GM19438 (cell line): ENCODE measurements at regions not wholly inside any gene's neighbourhood (a gene's known extent, or its start where the extent isn't known, plus 50 kb on each side); places are given as distances from the start of the nearest gene placed in this dataset.

Experiments
- ATAC-seq: cut with Tn5 transposase; IDR thresholded peaks from one replicate; pipeline ENCODE4 v1.9.1; 2021; ENCODE audit warnings: low read depth; ENCODE audit not compliant: unreplicated experiment

DNA sequence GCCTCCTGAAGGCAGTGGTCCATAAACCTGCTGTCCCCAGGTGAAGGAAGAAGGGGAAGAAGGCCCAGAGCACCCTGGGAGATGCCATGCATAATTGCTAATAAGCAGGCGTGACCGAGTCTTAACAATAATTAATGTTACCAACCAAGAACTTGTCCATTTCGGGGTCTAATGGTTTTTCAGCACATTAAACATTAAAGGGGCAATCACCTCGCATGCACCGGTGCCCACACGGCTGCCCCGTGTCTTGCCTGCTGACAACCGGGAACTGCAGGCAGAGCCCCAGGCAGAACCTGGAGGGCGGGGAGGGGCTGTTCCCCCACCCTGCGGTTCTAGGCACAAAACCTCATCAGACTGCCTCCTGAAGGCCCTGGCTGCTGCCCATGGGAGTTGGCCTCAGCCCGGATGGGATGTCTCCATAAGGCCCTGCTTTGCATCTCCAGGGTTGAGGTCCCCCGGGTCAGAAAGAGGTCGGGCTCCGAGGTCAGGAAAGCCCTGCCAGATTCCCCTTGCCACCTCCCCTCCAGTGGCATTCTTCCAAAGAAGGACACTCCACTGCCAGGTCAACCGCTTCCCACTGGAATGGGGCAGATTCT is 169.0 kb downstream of the BUD13 start:
- no peak for ATAC-seq

DNA sequence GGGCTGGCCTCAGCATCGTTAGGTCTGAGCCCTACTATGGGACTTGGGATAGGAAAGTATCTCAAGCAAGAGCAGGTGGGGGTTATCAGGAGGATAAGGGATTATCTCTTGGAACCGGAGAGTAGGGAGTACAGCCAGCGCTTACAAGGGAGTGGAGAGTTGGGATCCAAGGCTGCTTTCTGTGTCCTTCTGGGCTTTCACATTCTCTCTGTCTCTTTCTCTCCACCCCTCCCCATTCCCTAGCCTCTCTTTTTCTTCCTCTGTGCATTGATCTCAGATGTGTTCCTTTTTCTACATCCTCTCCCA is 170.2 kb downstream of the BUD13 start:
- no peak for ATAC-seq

DNA sequence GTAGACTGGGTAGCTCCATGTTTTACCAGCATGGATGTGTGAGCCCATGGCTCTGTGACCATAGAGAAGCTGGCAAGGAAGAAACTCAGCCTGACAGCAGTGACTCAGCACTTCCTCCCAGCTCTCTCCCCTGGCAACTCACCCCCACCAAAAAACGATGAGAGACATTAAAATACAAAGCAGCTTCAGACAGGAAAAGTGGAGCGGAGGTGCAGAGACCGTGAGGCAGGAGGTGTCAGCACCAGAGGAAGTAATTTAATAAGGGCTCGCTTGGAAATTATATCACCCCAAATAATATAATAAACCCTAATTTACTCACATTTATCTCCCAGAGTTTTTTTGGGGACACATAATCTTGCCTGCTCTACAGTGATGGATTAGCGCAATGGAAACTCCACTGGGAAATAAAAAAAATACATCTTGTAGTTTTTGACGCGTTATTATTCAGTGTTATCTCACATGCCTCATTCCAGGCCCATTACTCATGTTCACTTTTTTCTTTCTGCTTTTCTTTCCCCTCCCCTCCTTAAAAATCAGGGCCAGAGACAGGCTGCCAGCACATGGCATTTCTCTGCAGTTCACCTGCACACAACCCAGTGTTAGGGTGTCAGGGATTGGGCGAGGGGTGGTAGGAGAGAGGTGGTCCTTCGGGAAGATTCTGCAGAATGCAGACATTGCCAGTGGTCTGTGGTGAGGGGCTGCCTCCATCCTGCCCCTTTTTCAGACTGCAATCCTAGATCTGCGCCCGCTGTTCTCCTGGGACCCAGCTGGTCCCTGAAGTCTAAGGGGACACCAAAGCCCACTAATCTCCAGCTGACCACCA is 170.8 kb downstream of the BUD13 start:
- no peak for ATAC-seq

DNA sequence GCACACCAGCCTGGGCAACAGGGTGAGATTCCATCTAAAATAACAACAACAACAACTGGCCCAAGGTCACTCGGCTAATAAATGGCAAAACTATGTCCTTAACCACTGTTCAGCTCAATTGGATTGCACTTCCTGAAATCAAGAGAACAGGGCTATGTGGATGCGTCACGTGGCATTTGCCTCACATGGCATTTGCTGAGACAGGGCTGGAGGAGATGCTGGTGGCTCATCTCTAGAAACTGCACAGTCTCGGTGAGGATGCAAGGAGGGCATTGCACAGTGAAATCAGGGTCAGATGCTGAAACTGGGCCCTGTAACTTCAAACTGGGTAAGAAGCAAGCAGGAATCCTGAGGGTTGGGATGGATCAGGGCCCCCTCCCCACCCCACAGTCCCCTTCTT is 171.9 kb downstream of the BUD13 start:
- no peak for ATAC-seq

DNA sequence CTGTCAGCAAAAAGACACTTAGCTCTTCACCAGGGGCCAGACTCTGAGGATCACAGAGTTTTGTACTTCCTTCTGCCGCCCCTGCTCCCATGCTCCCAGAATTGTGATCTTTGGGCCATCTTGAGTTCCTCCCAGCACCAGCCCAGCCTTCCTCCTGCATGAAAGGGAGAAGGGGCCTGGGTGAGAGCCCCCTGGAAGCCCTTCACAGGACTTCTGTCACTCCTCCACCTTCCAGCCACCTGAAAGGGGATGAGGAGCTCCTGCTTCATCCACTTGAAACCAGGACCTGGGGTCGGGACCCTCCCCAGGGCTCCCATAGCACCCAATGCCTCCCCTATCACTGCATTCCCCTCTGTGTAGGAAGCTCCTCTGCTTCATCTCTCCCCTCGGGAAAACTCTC is 174.2 kb downstream of the BUD13 start:
- no peak for ATAC-seq

DNA sequence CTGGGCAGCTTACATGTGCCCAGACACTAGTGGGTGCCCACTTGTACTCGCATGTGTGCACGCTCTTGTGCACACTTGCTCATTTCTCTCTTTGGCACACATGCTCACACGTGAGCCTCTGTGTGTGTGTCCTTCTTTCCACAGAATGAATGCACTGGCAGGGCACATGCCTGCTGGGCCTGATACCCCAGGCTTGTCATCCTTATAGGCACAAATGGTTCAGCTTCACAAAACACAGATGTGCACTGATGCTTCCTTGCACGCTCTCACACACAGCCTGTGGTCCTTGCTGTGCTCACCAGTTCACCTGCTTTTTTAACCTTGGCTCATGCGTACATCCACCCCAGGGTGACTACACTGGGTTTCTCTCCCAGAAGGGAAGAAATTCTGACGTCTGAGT is 174.8 kb downstream of the BUD13 start:
- ATAC-seq, result no peak

DNA sequence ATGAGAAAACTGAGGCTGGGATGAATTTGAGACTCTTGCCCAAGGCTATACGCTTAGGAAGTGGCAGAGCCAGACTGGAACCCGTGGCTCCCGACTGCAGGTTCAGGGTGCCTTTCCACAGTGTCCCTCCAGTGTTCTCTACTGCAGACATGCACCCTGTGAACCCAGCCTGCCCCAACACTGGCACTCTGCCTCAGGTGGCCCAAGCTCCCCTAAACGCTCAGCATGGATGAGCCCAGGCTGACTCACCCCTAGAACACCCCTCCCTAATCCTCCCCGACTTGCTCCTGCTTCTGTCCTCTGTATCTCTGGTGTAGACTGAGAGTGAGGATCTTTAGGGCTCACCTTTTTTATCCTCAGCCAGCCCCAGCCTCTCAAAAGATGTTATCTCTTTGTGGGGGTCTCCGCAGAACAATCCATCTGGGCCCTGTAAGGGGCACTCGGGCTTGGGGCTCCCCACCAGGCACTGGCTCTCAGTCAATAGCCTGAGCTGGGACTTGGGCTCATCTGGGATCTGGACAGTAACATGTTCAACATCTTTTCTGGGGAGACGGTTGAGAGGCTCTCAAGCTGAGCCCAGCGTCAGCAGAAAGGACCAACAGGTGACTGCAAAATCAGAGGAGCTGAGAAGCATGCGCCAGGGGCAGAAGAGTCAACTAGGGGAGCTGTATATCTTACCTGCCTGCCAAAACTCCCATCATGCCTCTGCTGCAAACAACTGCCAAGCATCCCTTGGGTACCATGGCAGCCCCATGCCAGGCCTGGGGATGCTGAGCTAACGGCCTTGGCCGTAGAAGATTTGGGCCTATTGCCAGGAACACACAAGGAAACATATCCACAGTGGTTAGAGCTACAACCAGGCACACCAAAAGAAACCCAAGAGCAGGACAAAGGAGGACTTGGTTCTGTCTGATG is 176.2 kb downstream of the BUD13 start:
- ATAC-seq, result no peak

DNA sequence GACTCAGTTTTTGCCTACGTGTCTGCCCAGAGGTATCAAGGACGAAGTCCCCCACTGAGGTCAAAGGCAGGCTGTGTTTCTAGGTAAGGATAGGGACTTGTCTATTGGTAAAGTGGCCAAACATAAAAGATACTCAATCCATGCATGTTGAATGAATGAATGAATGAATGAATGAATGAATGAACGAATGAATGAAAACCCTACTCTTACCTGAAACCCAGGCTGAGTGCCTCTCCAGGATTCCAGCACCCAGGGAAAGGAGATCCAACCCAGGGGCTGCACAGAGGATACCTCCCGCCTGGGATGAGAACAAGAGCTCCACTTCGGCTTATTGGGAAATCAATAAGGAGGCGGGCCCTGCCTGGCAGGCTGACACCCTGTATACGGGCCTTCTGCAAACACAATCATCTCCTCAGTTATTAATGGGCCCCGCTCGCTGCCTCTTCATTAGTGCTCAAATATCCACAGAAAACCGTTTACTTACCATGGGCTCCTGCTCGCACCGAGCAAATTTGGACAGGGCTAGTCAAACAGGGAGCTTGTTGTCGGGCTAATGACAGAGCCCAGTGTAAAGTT is 177.4 kb downstream of the BUD13 start:
- no peak for ATAC-seq

DNA sequence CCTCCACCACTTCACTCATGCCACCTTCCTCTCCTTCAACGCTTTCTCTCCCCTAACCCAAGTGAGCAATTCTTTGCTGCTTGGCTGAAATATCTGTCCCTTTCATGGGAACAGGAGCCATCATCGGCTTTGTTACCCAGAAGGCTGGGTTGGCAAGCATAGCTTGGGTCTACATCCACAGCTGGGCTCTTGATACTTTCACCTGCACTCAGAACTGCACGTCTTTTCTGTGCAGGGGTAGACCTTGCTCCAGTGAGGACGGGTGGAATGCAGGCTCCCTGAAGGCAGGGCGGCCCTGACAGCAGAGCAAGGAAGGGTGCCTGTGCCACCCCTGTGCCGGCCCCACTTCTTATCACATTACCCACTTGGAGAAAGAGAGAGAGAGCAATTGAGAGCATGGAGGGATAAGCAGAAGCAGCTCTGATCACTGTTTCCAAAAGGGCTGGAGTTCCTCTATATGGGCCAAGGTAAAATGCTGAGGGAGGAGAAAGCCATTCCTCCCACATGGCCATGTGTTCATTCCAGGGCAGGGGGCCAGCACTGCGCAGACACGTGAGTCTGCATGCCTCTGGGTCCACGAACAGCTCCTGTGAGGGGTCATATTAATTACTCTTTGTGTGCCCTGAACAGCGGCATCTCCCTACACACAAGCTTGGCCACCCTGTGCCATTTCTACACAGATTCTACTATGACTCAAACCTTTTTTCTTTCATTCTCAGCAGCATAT is 181.8 kb downstream of the BUD13 start:
- no peak for ATAC-seq

DNA sequence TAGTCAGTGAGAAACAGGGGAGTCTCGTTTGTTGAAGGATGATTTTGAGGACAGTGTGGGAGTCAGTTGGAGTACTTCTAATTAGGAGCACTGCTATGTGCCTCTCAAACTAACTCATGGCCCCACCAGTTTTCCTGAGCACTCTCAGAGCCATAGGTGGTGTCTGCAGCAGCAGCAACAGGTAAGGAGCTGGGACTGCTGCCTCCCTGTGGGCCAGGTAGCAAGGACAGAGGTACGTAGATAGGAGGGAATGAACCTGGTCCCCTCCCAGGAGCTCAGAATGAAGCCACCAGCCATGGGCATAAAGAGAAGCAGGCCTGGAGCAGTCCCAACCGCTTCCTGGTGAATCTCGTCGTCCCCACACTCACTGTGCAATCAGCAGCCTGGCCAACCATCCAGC is 183.4 kb downstream of the BUD13 start:
- ATAC-seq, result no peak

DNA sequence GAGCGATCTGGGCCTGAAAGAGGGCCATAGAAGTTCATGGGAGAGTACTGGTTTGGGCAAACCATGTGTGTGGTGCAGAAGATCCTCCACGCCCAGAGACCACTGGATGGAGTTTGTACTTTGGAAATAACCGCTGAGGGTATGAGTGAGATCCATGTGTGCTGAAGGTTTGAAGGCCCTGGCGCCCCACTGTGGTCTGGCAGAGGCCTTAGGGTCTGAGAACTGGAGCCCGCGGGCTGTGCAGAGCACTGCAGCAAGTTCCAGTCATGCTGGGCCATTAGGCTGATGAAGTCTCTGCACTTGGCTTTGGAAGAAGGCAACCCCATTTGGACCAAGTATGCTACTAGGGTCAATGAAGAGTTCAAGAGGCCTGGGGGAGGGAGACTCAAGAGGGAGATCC is 186.4 kb downstream of the BUD13 start:
- ATAC-seq, result no peak

DNA sequence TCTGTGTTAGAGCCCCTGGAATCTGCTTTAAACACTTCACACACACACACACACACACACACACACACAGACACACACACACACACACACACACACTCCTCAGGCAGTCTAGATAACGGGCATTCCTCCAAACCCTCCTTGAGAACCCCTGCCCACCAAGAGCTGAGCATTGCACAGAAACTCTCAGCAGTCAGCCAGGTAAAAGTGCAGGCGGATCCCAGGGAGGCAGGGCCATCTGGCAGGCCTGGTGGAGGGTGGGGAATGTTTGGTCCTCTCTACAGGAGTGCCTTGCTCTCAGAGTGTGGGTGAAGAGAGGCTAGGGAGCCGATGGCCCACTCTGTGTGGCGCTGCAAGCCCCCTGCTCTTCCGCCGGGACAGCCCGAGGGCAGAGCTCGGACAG is 190.2 kb downstream of the BUD13 start:
- no peak for ATAC-seq

DNA sequence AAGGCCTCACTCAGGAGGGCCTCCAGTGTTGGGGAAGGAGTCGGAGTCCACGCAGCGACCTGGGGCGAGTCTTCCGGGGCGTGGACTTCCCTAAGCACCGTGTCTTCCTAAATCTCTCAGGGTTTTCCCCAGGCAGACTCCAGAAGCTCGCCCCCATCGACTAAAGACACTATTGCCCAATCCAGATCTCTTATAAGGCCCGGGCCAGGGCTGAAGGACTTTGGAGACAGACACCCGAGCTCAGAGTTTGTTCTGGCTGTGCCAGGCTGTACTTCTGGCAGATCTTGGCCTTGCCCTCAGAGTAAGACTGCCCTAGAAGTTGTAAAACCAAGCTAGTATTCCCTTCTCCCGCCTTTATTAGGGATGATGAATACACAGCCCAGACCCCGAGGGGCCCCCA is 191.4 kb downstream of the BUD13 start:
- no peak for ATAC-seq

DNA sequence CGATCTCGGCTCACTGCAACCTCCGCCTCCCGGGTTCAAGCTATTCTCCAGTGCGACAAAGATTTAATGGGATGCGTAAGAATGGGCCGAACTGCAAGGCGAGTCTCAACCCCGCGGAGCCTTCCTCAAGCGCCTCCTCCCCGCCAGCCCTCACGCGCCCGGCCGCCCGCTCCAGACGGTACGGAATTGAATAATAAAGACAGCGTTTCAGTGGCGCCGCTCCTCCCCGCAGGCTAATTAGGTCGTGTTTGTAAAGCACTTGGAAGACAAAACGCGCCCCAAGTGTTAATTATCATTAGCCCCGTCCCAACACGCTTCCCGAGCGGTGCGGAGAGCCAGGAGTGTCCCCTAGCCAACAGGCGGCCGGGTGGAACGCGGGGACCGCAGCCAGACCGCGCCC is 192.0 kb downstream of the BUD13 start:
- ATAC-seq, result no peak

DNA sequence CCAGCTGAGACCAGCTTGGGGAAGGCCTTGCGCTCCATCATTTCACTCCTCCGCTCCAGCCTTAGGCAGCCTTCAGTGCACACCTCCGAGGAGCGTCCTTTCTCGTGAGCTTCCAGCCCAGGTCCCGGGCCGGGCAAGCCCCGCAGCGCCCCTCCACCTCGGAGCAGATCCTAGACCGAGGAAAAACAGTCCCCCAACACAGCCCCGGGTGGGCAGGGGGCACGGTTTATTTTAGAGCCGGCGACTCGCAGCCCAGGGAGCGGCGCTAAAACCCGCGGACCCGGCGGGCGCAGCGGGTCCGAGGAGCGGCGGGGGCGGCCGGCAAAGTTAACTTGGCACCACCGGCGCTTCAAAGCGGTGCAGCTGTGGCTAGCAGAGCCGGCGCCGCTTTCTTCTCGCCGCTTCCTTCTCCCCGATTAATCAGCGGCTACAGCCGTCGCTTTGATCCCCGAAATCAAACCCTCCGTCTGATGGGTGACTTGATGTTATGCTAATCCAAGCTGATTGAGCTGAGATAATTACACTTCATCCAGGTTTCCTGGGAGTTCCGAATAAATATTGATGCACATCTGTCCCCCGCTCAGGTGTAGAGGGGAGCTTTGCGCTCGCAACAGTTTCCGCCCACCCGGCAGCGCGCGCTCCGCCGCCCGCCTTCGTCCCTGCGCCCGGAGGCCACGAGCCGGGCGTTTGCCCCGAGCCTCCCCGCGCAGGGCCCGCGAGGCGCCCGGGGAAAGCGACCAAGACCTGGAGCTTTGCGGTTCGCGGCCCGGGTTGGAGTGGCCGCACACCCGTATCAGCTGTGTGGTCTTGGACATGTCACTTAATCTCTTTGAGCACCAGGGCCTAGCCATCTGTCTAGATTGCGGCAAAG is 192.7 kb downstream of the BUD13 start:
- no peak for ATAC-seq

DNA sequence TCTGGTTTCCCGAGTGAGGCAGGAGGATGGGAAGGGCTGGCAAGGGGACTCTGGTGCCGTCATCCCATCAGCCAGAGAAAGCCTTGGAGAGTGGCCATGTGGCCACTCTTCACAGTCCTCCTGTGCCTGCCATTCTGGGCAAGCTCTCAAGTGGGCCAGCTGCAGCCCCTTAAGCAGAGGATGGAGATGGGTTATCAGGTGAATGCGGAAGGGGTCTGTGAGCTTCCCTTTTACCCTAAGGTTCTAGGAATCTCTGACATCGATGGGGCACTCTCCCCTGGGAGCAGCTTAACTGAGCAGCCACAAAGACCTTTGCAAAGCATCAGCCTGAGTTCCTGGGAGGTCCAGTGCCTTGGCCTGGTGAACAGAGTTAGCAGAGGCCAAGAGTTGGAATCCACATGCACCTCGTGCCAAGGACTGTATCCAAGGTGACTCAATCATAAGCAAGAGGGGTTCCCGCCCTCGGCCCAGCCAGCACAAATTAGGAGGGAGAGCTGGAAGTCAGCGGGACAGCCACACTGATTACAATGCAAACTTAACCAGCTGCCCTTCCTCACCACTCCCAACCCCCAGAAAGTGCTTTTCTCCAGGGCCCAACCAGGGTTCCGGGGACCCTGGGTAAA is 193.6 kb downstream of the BUD13 start:
- ATAC-seq, result no peak

DNA sequence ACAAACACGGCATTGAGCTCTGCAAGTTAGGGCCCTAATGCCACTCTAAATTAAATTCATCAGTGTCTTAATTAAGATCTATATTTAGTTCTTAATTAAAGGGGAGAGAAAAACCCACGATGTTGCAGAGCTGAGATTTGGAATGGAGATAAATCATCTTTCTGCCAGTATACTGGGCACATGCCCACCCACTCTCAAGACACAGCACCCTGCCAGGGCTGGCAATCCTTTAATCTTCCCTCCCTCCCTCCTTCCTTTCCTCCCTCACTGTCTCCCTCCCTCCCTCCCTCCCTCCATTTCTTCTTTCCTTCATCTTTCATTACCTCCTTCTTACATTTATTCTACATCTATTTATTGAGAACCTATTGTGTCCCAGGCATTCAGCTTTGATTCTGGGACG is 194.8 kb downstream of the BUD13 start:
- no peak for ATAC-seq

DNA sequence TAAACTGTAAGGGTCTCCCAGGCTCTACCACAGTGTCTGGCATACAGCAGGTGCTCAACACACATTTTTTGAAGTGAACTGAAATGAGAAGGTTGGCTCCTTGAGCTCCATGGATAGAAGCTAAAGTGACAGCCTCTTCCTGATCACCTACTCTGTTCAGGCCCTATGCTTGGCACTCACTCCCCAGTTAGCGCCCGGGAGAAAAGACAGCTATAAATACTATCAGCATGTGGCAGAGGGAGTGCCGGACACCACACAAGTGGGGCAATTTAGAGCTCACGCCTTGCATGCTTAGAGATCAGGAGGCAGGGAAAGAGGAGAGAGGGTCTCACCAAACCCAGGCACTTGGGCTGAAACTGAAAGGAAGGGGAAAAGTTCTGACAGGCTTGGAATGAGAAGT is 195.5 kb downstream of the BUD13 start:
- ATAC-seq, result no peak

DNA sequence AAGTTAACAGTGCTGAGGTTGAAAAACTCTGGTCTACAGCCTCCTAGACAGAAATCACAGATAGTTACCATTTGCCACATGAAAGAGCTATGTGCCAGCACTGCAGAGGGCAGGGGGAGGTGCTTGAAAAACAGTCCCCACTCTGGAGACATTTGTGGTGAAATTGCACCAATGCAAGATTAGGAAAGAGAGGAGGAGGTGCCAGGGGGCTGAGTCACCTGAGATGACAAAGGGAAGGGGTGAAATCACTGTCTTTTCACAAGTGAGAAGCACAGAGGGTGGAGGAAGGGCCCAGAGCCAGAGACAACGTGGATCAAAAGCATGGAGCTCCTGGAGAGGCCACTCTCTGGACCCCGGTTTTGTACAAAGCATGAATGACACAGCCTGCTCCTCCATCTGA is 196.3 kb downstream of the BUD13 start:
- no peak for ATAC-seq
